PFSK-1 (cell line): ENCODE measurements at regions not wholly inside any gene's neighbourhood (a gene's known extent, or its start where the extent isn't known, plus 50 kb on each side); places are given as distances from the start of the nearest gene placed in this dataset.

Experiments used
- FOXP2 ChIP-seq: optimal IDR thresholded peaks from 2 replicates; pipeline ENCODE3; 2011; ENCODE audit warnings: borderline replicate concordance, control low read depth, inconsistent platforms; ENCODE audit not compliant: insufficient read depth; ENCODE audit errors: extremely low read length, extremely low read depth
- POLR2AphosphoS5 ChIP-seq: IDR thresholded peaks from 2 replicates; pipeline ENCODE4 v1.6.1; 2012; ENCODE audit warnings: low read depth, mild to moderate bottlenecking, control low read depth, low read length, moderate library complexity
- REST ChIP-seq, 2 experiments: IDR thresholded peaks; 2 replicates each; pipeline versions ENCODE4 v1.6.1 to v1.8.0; 2011 to 2012; ENCODE audit warnings: low read depth in 2 of 2, low read length in 2 of 2, control low read depth in 1 of 2, inconsistent platforms in 1 of 2, mild to moderate bottlenecking in 1 of 2, moderate library complexity in 1 of 2; ENCODE audit not compliant: insufficient read depth in 1 of 2
- SIN3A ChIP-seq: IDR thresholded peaks from 2 replicates; pipeline ENCODE4 v1.6.1; 2012; ENCODE audit warnings: mild to moderate bottlenecking, low read length, moderate library complexity, borderline replicate concordance; ENCODE audit not compliant: insufficient read depth
- TAF1 ChIP-seq: IDR thresholded peaks from 2 replicates; pipeline ENCODE4 v1.6.1; 2012; ENCODE audit warnings: low read length, control low read depth, borderline replicate concordance; ENCODE audit not compliant: insufficient read depth

GRCh38 chr22:48083502-48083901, 1321.1 kb downstream of the TBC1D22A start:
- no peak for TF ChIP-seq TAF1
- no peak for TF ChIP-seq SIN3A
- TF ChIP-seq POLR2AphosphoS5: no peak
- no peak for TF ChIP-seq FOXP2
- TF ChIP-seq REST (IDR thresholded peaks at IDR 0.05; ENCODE audit: insufficient read depth in 1 of 2, low read depth in 2 of 2, low read length in 2 of 2): no peak

- TF ChIP-seq REST (IDR thresholded peaks at IDR 0.05; ENCODE audit: insufficient read depth in 1 of 2, low read depth in 2 of 2, low read length in 2 of 2): no peak
- TF ChIP-seq FOXP2: no peak
- no peak for TF ChIP-seq SIN3A
- no peak for TF ChIP-seq TAF1
- no peak for TF ChIP-seq POLR2AphosphoS5
Measured at GRCh38 chr22:48082284-48082683, 1319.8 kb downstream of the TBC1D22A start.

- no peak for TF ChIP-seq FOXP2
- no peak for TF ChIP-seq TAF1
- TF ChIP-seq REST (IDR thresholded peaks at IDR 0.05; ENCODE audit: insufficient read depth in 1 of 2, low read depth in 2 of 2, low read length in 2 of 2): no peak
- no peak for TF ChIP-seq SIN3A
- no peak for TF ChIP-seq POLR2AphosphoS5
Measured at GRCh38 chr22:48081281-48081680, 1318.8 kb downstream of the TBC1D22A start.

GRCh38 chr22:48080316-48081165, 1318.1 kb downstream of the TBC1D22A start:
- TF ChIP-seq SIN3A (no peak), TAF1 (no peak), REST (IDR thresholded peaks at IDR 0.05; ENCODE audit: insufficient read depth in 1 of 2, low read depth in 2 of 2, low read length in 2 of 2) (no peak), FOXP2 (no peak), POLR2AphosphoS5 (no peak)
